ENCODE measurements at regions not wholly inside any gene's neighbourhood (a gene's known extent, or its start where the extent isn't known, plus 50 kb on each side); places are given as distances from the start of the nearest gene placed in this dataset.

- POLR2A ChIA-PET, result no interaction called here
- intact Hi-C loops (cut with micrococcal nuclease) (no loop called here), dilution Hi-C loops (cut with MboI; ENCODE audit: extremely low pct_ligation_motif_present, low sequenced_read_pairs) (no loop called here)
These were observed 1140.3 kb upstream of the DDX18 start for GRCh38 chr2:116674188-116674587.

More at GRCh38 chr2:116674188-116674587, 1140.3 kb upstream of the DDX18 start:
- no peaks in the 10 kb centered on the region for H3K4me1 ChIP-seq (ENCODE audit: control insufficient read depth, extremely low read depth, insufficient read depth, low read length)
- peaks cover 5% of the 10 kb centered on the region for H3K9me3 ChIP-seq (replicated peaks; ENCODE audit: control insufficient read depth, insufficient read depth, low read length)
- H3K4me3 ChIP-seq (replicated peaks in 1 of 3; ENCODE audit: insufficient read depth in 1 of 3, low read depth in 1 of 3, low read length in 3 of 3), result no peak overlapping the region
- H3K9me1 ChIP-seq (replicated peaks; ENCODE audit: control insufficient read depth, extremely low read depth, insufficient read depth, low read length), result no peaks in the 10 kb centered on the region
- no peaks in the 10 kb centered on the region for H3K79me2 ChIP-seq (ENCODE audit: control insufficient read depth, insufficient read depth, low read length)
- BruUV-seq (replicated peaks), result no TSS peak
- no peak overlapping the region for H2AFZ ChIP-seq (ENCODE audit: low read depth, low read length)
- H3K4me2 ChIP-seq (ENCODE audit: insufficient read depth, low read length), result no peak overlapping the region
- H3K27ac ChIP-seq (ENCODE audit: insufficient read depth, low read depth, low read length), result no peak overlapping the region
- CTCF ChIA-PET, result interaction anchor here (1.1 kb wide), 1 partner anchor 18 kb away, joined by 3 read pairs; no protein-coding TSS in a partner anchor
- H3K27me3 ChIP-seq (ENCODE audit: control insufficient read depth in 2 of 2, insufficient read depth in 2 of 2, low read length in 2 of 2), result no peaks in the 10 kb centered on the region
- no peak for DNase-seq (ENCODE audit: low read depth, low spot score)
- TF ChIP-seq JUN (IDR thresholded peaks at IDR 0.05; ENCODE audit: borderline replicate concordance, insufficient read depth, insufficient read length, low read depth) (no peak), CTCF (IDR thresholded peaks at IDR 0.05; ENCODE audit: extremely low read depth in 1 of 2, insufficient read depth in 1 of 2, low read depth in 1 of 2, low read length in 2 of 2) (no peak), FOS (IDR thresholded peaks at IDR 0.05; ENCODE audit: borderline replicate concordance, insufficient read depth, low read length) (no peak), MYC (IDR thresholded peaks at IDR 0.05; ENCODE audit: low read depth, low read length) (no peak), POLR2A (IDR thresholded peaks at IDR 0.05; ENCODE audit: low read depth, low read length) (no peak), GATA2 (IDR thresholded peaks at IDR 0.05; ENCODE audit: insufficient read depth, insufficient read length, low read depth, low read length) (no peak), EZH2 (IDR thresholded peaks at IDR 0.05; ENCODE audit: borderline replicate concordance, low read depth, low read length, severe bottlenecking) (no peak), POLR2AphosphoS5 (IDR thresholded peaks at IDR 0.05; ENCODE audit: insufficient read depth, low read depth, low read length) (no peak), MAX (IDR thresholded peaks at IDR 0.05; ENCODE audit: insufficient read depth, insufficient read length) (no peak)
- no peaks in the 10 kb centered on the region for H3K36me3 ChIP-seq (ENCODE audit: control insufficient read depth in 2 of 2, extremely low read depth in 1 of 2, insufficient read depth in 2 of 2, low read length in 2 of 2)
- no peak for FAIRE-seq
- no peaks in the 10 kb centered on the region for H4K20me1 ChIP-seq (replicated peaks; ENCODE audit: control insufficient read depth, extremely low read depth, insufficient read depth, low read length)
- H3K9ac ChIP-seq (replicated peaks; ENCODE audit: extremely low read depth, insufficient read depth, low read length), result no peak overlapping the region
